HepG2 (cell line): ENCODE measurements at regions not wholly inside any gene's neighbourhood (a gene's known extent, or its start where the extent isn't known, plus 50 kb on each side); places are given as distances from the start of the nearest gene placed in this dataset.
A peak's percentile ranks its signal among the peaks of the same experiment; 100 is the strongest.

ENCODE experiments used
- EED ChIP-seq: sonication (generic); formaldehyde crosslinking; IDR thresholded peaks from 2 replicates; pipeline ENCODE4 v1.5.0; 2020; ENCODE audit warnings: mild to moderate bottlenecking, missing genetic modification reagents
- GABPB1 ChIP-seq: IDR thresholded peaks from 2 replicates; pipeline ENCODE4 v1.6.1; 2016; ENCODE audit warnings: mild to moderate bottlenecking, missing genetic modification reagents, moderate library complexity, missing compliant biosample characterization
- GATAD2A ChIP-seq: IDR thresholded peaks from 2 replicates; pipeline ENCODE4 v1.6.1; 2016
- GZF1 ChIP-seq: sonication (generic); formaldehyde crosslinking; IDR thresholded peaks from 2 replicates; pipeline ENCODE4 v1.5.1; 2020; ENCODE audit warnings: mild to moderate bottlenecking, missing genetic modification reagents
- RAD21 ChIP-seq: fragments of 450-650 bp; formaldehyde crosslinking; IDR thresholded peaks from 2 replicates; pipeline ENCODE4 v1.5.0; 2020; ENCODE audit warnings: mild to moderate bottlenecking
- RBAK ChIP-seq: sonication (generic); formaldehyde crosslinking; IDR thresholded peaks from 2 replicates; pipeline ENCODE4 v1.5.1; 2020; ENCODE audit warnings: mild to moderate bottlenecking, missing genetic modification reagents
- ZNF10 ChIP-seq: sonication (generic); formaldehyde crosslinking; IDR thresholded peaks from 2 replicates; pipeline ENCODE4 v1.4.0; 2020; ENCODE audit warnings: mild to moderate bottlenecking, low read depth, missing genetic modification reagents, borderline replicate concordance
- ZNF567 ChIP-seq: sonication (generic); formaldehyde crosslinking; IDR thresholded peaks from 2 replicates; pipeline ENCODE4 v1.8.1; 2023; ENCODE audit warnings: mild to moderate bottlenecking, missing genetic modification reagents, borderline replicate concordance
- ZNF619 ChIP-seq: sonication (generic); formaldehyde crosslinking; IDR thresholded peaks from 2 replicates; pipeline ENCODE4 v1.4.0; 2020; ENCODE audit warnings: mild to moderate bottlenecking, missing genetic modification reagents
- TF ChIP-seq, protein P1 (sequence below): sonication (generic); formaldehyde crosslinking; IDR thresholded peaks from 2 replicates; pipeline ENCODE4 v1.5.0; 2020; ENCODE audit warnings: mild to moderate bottlenecking, missing genetic modification reagents
- TF ChIP-seq, protein P2 (sequence below): sonication (generic); formaldehyde crosslinking; IDR thresholded peaks from 2 replicates; pipeline ENCODE4 v1.4.0; 2020; ENCODE audit warnings: missing genetic modification reagents
- TF ChIP-seq, protein P3 (sequence below): sonication (generic); formaldehyde crosslinking; IDR thresholded peaks from 2 replicates; pipeline ENCODE4 v1.4.0; 2020; ENCODE audit warnings: missing genetic modification reagents, borderline replicate concordance
- TF ChIP-seq, protein P4 (sequence below): sonication (generic); formaldehyde crosslinking; IDR thresholded peaks from 2 replicates; pipeline ENCODE4 v1.5.0; 2020; ENCODE audit warnings: mild to moderate bottlenecking, missing genetic modification reagents
- TF ChIP-seq, protein P5 (sequence below): IDR thresholded peaks from 2 replicates; pipeline ENCODE4 v1.6.1; 2016; ENCODE audit warnings: mild to moderate bottlenecking

DNA sequence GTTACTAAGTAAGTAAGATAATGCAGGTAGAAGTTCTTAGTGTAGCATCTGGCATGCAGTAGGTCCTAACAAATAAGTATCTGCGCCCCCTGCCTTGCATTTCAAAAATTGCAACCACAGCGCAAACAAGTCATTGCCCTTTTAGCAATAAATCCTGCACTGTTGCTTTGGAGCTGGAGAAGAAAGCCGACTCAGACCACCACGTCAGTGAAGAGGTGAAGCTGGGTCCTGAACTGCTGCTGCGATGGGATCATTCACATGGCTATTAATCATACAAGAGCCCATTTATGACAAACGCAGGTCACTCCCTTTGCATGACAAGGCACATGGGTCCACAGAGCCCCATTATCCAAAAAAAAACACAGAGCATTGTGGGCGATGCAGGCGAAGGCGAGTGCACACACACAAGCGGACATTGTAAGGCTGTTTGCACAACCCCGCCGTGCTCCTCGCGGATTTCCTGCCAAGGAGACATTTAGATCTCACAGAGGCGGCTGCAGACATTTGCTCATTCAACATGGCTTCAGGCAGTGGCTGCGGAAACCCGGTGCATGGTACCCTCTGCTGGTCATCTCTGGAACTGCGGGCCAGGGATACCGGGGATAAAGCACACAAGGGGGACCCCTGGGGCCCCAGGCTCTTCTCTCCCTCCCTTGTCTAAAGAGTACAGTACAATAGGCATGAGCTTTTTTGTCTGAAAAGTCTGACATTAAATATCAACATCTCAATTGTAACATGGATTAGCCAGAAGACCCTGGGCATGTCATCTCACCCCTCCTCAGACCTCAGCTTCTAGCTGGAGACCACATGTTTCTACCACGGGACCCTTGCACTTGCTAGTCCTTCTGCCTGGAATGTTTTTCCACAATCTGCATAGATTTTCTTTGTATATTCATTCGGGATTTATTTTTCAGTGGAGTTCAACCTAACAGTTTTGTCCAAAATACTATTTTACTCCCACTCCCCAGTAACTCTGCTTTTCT, 56.7 kb downstream of the CYRIA start (continued):
- TF ChIP-seq, protein P1, sequence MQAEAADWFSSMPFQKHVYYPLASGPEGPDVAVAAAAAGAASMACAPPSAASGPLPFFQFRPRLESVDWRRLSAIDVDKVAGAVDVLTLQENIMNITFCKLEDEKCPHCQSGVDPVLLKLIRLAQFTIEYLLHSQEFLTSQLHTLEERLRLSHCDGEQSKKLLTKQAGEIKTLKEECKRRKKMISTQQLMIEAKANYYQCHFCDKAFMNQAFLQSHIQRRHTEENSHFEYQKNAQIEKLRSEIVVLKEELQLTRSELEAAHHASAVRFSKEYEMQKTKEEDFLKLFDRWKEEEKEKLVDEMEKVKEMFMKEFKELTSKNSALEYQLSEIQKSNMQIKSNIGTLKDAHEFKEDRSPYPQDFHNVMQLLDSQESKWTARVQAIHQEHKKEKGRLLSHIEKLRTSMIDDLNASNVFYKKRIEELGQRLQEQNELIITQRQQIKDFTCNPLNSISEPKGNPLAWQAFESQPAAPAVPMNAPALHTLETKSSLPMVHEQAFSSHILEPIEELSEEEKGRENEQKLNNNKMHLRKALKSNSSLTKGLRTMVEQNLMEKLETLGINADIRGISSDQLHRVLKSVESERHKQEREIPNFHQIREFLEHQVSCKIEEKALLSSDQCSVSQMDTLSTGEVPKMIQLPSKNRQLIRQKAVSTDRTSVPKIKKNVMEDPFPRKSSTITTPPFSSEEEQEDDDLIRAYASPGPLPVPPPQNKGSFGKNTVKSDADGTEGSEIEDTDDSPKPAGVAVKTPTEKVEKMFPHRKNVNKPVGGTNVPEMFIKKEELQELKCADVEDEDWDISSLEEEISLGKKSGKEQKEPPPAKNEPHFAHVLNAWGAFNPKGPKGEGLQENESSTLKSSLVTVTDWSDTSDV = 0 out of 2 replicates have a peak, but pooled peaks have one; percentile 30
- peak; percentile 80 for TF ChIP-seq RAD21 (CRISPR knock-in tag)
- no peak; the same call in 1 of the 2 replicates for TF ChIP-seq GZF1 (CRISPR knock-in tag)
- TF ChIP-seq EED (CRISPR knock-in tag) = no peak
- TF ChIP-seq, protein P2, sequence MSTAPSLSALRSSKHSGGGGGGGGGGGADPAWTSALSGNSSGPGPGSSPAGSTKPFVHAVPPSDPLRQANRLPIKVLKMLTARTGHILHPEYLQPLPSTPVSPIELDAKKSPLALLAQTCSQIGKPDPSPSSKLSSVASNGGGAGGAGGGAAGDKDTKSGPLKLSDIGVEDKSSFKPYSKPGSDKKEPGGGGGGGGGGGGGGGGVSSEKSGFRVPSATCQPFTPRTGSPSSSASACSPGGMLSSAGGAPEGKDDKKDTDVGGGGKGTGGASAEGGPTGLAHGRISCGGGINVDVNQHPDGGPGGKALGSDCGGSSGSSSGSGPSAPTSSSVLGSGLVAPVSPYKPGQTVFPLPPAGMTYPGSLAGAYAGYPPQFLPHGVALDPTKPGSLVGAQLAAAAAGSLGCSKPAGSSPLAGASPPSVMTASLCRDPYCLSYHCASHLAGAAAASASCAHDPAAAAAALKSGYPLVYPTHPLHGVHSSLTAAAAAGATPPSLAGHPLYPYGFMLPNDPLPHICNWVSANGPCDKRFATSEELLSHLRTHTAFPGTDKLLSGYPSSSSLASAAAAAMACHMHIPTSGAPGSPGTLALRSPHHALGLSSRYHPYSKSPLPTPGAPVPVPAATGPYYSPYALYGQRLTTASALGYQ (CRISPR knock-in tag) = no peak
- TF ChIP-seq, protein P3, sequence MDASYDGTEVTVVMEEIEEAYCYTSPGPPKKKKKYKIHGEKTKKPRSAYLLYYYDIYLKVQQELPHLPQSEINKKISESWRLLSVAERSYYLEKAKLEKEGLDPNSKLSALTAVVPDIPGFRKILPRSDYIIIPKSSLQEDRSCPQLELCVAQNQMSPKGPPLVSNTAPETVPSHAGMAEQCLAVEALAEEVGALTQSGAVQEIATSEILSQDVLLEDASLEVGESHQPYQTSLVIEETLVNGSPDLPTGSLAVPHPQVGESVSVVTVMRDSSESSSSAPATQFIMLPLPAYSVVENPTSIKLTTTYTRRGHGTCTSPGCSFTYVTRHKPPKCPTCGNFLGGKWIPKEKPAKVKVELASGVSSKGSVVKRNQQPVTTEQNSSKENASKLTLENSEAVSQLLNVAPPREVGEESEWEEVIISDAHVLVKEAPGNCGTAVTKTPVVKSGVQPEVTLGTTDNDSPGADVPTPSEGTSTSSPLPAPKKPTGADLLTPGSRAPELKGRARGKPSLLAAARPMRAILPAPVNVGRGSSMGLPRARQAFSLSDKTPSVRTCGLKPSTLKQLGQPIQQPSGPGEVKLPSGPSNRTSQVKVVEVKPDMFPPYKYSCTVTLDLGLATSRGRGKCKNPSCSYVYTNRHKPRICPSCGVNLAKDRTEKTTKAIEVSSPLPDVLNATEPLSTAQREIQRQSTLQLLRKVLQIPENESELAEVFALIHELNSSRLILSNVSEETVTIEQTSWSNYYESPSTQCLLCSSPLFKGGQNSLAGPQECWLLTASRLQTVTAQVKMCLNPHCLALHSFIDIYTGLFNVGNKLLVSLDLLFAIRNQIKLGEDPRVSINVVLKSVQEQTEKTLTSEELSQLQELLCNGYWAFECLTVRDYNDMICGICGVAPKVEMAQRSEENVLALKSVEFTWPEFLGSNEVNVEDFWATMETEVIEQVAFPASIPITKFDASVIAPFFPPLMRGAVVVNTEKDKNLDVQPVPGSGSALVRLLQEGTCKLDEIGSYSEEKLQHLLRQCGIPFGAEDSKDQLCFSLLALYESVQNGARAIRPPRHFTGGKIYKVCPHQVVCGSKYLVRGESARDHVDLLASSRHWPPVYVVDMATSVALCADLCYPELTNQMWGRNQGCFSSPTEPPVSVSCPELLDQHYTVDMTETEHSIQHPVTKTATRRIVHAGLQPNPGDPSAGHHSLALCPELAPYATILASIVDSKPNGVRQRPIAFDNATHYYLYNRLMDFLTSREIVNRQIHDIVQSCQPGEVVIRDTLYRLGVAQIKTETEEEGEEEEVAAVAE (CRISPR knock-in tag) = no peak
- peak; percentile 45; the same call in 1 of the 2 replicates for TF ChIP-seq GABPB1 (CRISPR knock-in tag)
- TF ChIP-seq, protein P4, sequence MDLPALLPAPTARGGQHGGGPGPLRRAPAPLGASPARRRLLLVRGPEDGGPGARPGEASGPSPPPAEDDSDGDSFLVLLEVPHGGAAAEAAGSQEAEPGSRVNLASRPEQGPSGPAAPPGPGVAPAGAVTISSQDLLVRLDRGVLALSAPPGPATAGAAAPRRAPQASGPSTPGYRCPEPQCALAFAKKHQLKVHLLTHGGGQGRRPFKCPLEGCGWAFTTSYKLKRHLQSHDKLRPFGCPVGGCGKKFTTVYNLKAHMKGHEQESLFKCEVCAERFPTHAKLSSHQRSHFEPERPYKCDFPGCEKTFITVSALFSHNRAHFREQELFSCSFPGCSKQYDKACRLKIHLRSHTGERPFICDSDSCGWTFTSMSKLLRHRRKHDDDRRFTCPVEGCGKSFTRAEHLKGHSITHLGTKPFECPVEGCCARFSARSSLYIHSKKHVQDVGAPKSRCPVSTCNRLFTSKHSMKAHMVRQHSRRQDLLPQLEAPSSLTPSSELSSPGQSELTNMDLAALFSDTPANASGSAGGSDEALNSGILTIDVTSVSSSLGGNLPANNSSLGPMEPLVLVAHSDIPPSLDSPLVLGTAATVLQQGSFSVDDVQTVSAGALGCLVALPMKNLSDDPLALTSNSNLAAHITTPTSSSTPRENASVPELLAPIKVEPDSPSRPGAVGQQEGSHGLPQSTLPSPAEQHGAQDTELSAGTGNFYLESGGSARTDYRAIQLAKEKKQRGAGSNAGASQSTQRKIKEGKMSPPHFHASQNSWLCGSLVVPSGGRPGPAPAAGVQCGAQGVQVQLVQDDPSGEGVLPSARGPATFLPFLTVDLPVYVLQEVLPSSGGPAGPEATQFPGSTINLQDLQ = no peak
- TF ChIP-seq RBAK (CRISPR knock-in tag) = no peak
- TF ChIP-seq ZNF619 (CRISPR knock-in tag) = peak; percentile 60; the same call in 1 of the 2 replicates
- TF ChIP-seq ZNF567 (CRISPR knock-in tag) = no peak; the same call in 1 of the 2 replicates
- no peak; the same call in 1 of the 2 replicates for TF ChIP-seq GATAD2A (CRISPR knock-in tag)
- TF ChIP-seq, protein P5, sequence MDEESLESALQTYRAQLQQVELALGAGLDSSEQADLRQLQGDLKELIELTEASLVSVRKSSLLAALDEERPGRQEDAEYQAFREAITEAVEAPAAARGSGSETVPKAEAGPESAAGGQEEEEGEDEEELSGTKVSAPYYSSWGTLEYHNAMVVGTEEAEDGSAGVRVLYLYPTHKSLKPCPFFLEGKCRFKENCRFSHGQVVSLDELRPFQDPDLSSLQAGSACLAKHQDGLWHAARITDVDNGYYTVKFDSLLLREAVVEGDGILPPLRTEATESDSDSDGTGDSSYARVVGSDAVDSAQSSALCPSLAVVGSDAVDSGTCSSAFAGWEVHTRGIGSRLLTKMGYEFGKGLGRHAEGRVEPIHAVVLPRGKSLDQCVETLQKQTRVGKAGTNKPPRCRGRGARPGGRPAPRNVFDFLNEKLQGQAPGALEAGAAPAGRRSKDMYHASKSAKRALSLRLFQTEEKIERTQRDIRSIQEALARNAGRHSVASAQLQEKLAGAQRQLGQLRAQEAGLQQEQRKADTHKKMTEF (CRISPR knock-in tag) = 0 out of 2 replicates have a peak, but pooled peaks have one; percentile 28
- TF ChIP-seq ZNF10 (CRISPR knock-in tag) = no peak
